ENCODE measurements at regions not wholly inside any gene's neighbourhood (a gene's known extent, or its start where the extent isn't known, plus 50 kb on each side); places are given as distances from the start of the nearest gene placed in this dataset.

DNA sequence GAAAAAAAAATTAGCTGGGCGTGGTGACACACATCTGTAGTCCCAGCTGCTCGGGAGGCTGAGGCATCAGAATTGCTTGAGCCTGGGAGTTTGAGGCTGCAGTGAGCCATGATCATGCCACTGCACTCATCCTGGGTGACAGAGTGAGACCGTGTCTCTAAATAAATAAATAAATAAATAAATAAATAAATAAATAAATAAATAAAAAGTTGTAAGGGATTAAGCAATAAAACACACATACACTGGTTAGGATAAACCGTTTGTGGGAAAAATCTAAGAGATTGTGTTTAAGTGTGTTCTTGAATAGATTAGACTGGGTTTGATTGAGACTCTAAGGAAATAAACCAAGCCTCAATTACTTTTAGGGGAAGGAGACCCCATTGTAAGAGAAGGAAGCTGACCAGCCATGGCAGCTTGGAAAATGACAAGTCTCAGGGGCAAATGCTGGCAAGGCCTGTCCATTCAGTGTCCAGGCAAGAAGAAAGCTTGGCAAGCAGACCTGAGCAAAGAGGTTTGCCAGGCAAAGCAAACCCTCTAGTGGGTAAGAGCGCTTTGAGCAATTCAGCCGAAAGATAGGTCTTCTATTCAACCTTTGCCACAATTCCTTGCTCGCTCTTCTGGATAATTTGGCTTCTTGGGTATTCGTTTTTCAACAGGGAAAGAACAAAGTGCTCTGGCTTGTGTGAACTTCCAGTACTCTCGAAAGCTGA lies 106.9 kb upstream of the SERBP1 start:
- CTCF ChIA-PET = interaction anchor here (0.7 to 8.6 kb wide), 11 partner anchors 24 to 400 kb away, joined by 3 to 159 read pairs (median 6); partner anchors contain the start of gene GADD45A
- Histone ChIP-seq H3K4me3 (ENCODE audit: low read depth, low read length) (no peak overlapping the region), H3K27ac (ENCODE audit: extremely low read depth, low read depth, low read length) (no peak overlapping the region), H3K4me1 (ENCODE audit: control insufficient read depth, insufficient read depth, low read length) (no peaks in the 10 kb centered on the region), H3K36me3 (ENCODE audit: control insufficient read depth in 2 of 2, insufficient read depth in 1 of 2, low read length in 2 of 2) (no peaks in the 10 kb centered on the region), H3K9me3 (ENCODE audit: control insufficient read depth, insufficient read depth, low read depth, low read length) (no peaks in the 10 kb centered on the region)
- POLR2A ChIA-PET = interaction anchor here (0.6 kb wide), 1 partner anchor 625 kb away, joined by 3 read pairs; no protein-coding TSS in a partner anchor
- TF ChIP-seq ZSCAN30 (tag by site-specific recombination; IDR thresholded peaks at IDR 0.05) (no peak), ZBTB21 (tag by site-specific recombination; IDR thresholded peaks at IDR 0.05) (peak; percentile 67), ZNF214 (tag by site-specific recombination; IDR thresholded peaks at IDR 0.05; ENCODE audit: borderline replicate concordance) (peak; percentile 23; the same call in 1 of the 2 replicates), ZNF394 (tag by site-specific recombination; IDR thresholded peaks at IDR 0.05; ENCODE audit: borderline replicate concordance) (peak; percentile 97), ZXDB (tag by site-specific recombination; IDR thresholded peaks at IDR 0.05) (peak; percentile 77), ZNF530 (tag by site-specific recombination; IDR thresholded peaks at IDR 0.05; ENCODE audit: low read depth) (peak; percentile 58; the same call in 1 of the 2 replicates), ZNF341 (tag by site-specific recombination; IDR thresholded peaks at IDR 0.05; ENCODE audit: low read depth) (peak; percentile 28; the same call in 1 of the 2 replicates), ZNF404 (tag by site-specific recombination; IDR thresholded peaks at IDR 0.05) (0 out of 2 replicates have a peak, but pooled peaks have one; percentile 77), ZNF292 (tag by site-specific recombination; IDR thresholded peaks at IDR 0.05; ENCODE audit: borderline replicate concordance, low read depth) (peak; percentile 86), ZNF501 (tag by site-specific recombination; IDR thresholded peaks at IDR 0.05) (peak; percentile 63; the same call in 1 of the 2 replicates), ZNF24 (tag by site-specific recombination; IDR thresholded peaks at IDR 0.05) (no peak), ZNF19 (tag by site-specific recombination; IDR thresholded peaks at IDR 0.05; ENCODE audit: low read depth) (0 out of 2 replicates have a peak, but pooled peaks have one; percentile 76), SALL2 (tag by site-specific recombination; IDR thresholded peaks at IDR 0.05; ENCODE audit: borderline replicate concordance) (no peak), ZNF623 (tag by site-specific recombination; IDR thresholded peaks at IDR 0.05) (peak; percentile 85), ZNF266 (tag by site-specific recombination; IDR thresholded peaks at IDR 0.05; ENCODE audit: low read depth) (peak; percentile 93), ZNF169 (tag by site-specific recombination; IDR thresholded peaks at IDR 0.05) (no peak), KLF7 (tag by site-specific recombination; IDR thresholded peaks at IDR 0.05; ENCODE audit: borderline replicate concordance) (peak; percentile 27; the same call in 1 of the 2 replicates), ZNF792 (tag by site-specific recombination; IDR thresholded peaks at IDR 0.05) (no peak), ZNF791 (tag by site-specific recombination; IDR thresholded peaks at IDR 0.05) (peak; percentile 70; the same call in 1 of the 2 replicates), ZSCAN16 (tag by site-specific recombination; IDR thresholded peaks at IDR 0.05) (no peak), ZFP3 (tag by site-specific recombination; IDR thresholded peaks at IDR 0.05; ENCODE audit: low read depth) (0 out of 2 replicates have a peak, but pooled peaks have one; percentile 31), ZNF529 (tag by site-specific recombination; IDR thresholded peaks at IDR 0.05; ENCODE audit: insufficient replicate concordance) (no peak), ZNF510 (tag by site-specific recombination; IDR thresholded peaks at IDR 0.05; ENCODE audit: insufficient replicate concordance) (peak; percentile 84)
- TF ChIP-seq, protein P1, sequence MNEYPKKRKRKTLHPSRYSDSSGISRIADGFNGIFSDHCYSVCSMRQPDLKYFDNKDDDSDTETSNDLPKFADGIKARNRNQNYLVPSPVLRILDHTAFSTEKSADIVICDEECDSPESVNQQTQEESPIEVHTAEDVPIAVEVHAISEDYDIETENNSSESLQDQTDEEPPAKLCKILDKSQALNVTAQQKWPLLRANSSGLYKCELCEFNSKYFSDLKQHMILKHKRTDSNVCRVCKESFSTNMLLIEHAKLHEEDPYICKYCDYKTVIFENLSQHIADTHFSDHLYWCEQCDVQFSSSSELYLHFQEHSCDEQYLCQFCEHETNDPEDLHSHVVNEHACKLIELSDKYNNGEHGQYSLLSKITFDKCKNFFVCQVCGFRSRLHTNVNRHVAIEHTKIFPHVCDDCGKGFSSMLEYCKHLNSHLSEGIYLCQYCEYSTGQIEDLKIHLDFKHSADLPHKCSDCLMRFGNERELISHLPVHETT (tag by site-specific recombination; IDR thresholded peaks at IDR 0.05) = peak; percentile 25; the same call in 1 of the 2 replicates
- TF ChIP-seq, protein P2, sequence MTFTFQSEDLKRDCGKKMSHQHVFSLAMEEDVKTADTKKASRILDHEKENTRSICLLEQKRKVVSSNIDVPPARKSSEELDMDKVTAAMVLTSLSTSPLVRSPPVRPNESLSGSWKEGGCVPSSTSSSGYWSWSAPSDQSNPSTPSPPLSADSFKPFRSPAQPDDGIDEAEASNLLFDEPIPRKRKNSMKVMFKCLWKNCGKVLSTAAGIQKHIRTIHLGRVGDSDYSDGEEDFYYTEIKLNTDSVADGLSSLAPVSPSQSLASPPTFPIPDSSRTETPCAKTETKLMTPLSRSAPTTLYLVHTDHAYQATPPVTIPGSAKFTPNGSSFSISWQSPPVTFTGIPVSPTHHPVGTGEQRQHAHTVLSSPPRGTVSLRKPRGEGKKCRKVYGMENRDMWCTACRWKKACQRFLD (tag by site-specific recombination; IDR thresholded peaks at IDR 0.05) = peak; percentile 65; the same call in 1 of the 2 replicates
- TF ChIP-seq, protein P3, sequence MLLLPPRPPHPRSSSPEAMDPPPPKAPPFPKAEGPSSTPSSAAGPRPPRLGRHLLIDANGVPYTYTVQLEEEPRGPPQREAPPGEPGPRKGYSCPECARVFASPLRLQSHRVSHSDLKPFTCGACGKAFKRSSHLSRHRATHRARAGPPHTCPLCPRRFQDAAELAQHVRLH (tag by site-specific recombination; IDR thresholded peaks at IDR 0.05) = peak; percentile 84
- TF ChIP-seq, protein P4, sequence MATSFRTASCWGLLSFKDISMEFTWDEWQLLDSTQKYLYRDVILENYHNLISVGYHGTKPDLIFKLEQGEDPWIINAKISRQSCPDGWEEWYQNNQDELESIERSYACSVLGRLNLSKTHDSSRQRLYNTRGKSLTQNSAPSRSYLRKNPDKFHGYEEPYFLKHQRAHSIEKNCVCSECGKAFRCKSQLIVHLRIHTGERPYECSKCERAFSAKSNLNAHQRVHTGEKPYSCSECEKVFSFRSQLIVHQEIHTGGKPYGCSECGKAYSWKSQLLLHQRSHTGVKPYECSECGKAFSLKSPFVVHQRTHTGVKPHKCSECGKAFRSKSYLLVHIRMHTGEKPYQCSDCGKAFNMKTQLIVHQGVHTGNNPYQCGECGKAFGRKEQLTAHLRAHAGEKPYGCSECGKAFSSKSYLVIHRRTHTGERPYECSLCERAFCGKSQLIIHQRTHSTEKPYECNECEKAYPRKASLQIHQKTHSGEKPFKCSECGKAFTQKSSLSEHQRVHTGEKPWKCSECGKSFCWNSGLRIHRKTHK (tag by site-specific recombination; IDR thresholded peaks at IDR 0.05) = no peak
- TF ChIP-seq, protein P5, sequence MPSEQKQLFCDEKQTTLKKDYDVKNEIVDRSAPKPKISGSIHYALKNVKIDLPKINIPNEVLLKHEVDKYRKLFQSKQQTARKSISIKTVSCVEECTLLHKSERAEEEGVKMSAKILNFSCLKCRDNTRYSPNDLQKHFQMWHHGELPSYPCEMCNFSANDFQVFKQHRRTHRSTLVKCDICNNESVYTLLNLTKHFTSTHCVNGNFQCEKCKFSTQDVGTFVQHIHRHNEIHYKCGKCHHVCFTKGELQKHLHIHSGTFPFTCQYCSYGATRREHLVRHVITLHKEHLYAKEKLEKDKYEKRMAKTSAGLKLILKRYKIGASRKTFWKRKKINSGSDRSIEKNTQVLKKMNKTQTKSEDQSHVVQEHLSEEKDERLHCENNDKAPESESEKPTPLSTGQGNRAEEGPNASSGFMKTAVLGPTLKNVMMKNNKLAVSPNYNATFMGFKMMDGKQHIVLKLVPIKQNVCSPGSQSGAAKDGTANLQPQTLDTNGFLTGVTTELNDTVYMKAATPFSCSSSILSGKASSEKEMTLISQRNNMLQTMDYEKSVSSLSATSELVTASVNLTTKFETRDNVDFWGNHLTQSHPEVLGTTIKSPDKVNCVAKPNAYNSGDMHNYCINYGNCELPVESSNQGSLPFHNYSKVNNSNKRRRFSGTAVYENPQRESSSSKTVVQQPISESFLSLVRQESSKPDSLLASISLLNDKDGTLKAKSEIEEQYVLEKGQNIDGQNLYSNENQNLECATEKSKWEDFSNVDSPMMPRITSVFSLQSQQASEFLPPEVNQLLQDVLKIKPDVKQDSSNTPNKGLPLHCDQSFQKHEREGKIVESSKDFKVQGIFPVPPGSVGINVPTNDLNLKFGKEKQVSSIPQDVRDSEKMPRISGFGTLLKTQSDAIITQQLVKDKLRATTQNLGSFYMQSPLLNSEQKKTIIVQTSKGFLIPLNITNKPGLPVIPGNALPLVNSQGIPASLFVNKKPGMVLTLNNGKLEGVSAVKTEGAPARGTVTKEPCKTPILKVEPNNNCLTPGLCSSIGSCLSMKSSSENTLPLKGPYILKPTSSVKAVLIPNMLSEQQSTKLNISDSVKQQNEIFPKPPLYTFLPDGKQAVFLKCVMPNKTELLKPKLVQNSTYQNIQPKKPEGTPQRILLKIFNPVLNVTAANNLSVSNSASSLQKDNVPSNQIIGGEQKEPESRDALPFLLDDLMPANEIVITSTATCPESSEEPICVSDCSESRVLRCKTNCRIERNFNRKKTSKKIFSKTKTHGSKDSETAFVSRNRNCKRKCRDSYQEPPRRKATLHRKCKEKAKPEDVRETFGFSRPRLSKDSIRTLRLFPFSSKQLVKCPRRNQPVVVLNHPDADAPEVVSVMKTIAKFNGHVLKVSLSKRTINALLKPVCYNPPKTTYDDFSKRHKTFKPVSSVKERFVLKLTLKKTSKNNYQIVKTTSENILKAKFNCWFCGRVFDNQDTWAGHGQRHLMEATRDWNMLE (tag by site-specific recombination; conservative IDR thresholded peaks at IDR 0.05; ENCODE audit: low read depth) = peak; percentile 96

All from HEK293 (cell line).